ENCODE measurements at regions not wholly inside any gene's neighbourhood (a gene's known extent, or its start where the extent isn't known, plus 50 kb on each side); places are given as distances from the start of the nearest gene placed in this dataset.

GRCh38 chr12:46959502-46959901 is 119.9 kb upstream of the PCED1B start:
- TF ChIP-seq CTCF (IDR thresholded peaks at IDR 0.05 in 4 of 5, conservative IDR thresholded peaks at IDR 0.05 in 1 of 5) (no peak), POLR2A (IDR thresholded peaks at IDR 0.05) (no peak)
